ENCODE measurements at regions not wholly inside any gene's neighbourhood (a gene's known extent, or its start where the extent isn't known, plus 50 kb on each side); places are given as distances from the start of the nearest gene placed in this dataset.
"Not testable (repeated sequence)": the region's sequence is repeated elsewhere in the genome, so short reads cannot be mapped to it uniquely, and the experiment has no call there.

DNA sequence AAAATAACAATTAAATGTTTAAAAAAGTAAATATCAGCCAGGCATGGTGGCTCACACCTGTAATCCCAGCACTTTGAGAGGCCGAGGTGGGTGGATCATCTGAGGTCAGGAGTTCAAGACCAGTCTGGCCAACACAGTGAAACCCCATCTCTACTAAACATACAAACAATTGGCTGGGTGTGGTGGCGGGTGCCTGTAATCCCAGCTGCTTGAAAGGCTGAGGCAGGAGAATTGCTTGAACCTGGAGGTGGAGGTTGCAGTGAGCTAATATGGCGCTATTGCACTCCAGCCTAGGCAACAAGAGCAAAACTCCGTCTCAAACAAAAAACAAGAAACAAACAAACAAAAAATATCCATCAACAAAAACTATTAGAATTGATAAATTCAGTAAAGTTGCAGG, 77.5 kb downstream of the SNX5 start:
- H2BK5ac ChIP-seq (ENCODE audit: low read depth, low read length); H2AK5ac ChIP-seq (ENCODE audit: low read depth, low read length); H3K4me3 ChIP-seq (ENCODE audit: extremely low read depth in 1 of 4, insufficient read depth in 2 of 4, low read depth in 3 of 4, low read length in 4 of 4); H3K23ac ChIP-seq (ENCODE audit: insufficient read length); H4K8ac ChIP-seq (ENCODE audit: extremely low read depth, insufficient read depth, low read length); H3K9ac ChIP-seq (replicated peaks in 1 of 4; ENCODE audit: extremely low read depth in 1 of 4, low read depth in 3 of 4, low read length in 3 of 4); H2BK15ac ChIP-seq (ENCODE audit: low read length); H3K79me1 ChIP-seq (ENCODE audit: low read depth, low read length); H4K91ac ChIP-seq (replicated peaks; ENCODE audit: insufficient read length, low read length); H3K4ac ChIP-seq (replicated peaks; ENCODE audit: insufficient read length, low read depth, low read length); H3K14ac ChIP-seq (ENCODE audit: insufficient read length); H3K79me2 ChIP-seq (ENCODE audit: control insufficient read depth in 1 of 2, insufficient read depth in 2 of 2, low read length in 2 of 2); FAIRE-seq; H3K27me3 ChIP-seq (replicated peaks in 1 of 4; ENCODE audit: control insufficient read depth in 3 of 4, extremely low read depth in 1 of 4, insufficient read depth in 3 of 4, low read length in 3 of 4); CTCF ChIA-PET (ENCODE audit: partially characterized antibody); POLR2A ChIA-PET (ENCODE audit: partially characterized antibody); H3K4me2 ChIP-seq (ENCODE audit: insufficient read depth in 1 of 2, low read depth in 2 of 2, low read length in 2 of 2); H3K23me2 ChIP-seq (ENCODE audit: low read depth, low read length); H2BK120ac ChIP-seq (replicated peaks; ENCODE audit: low read depth, low read length); H3K27ac ChIP-seq (ENCODE audit: low read depth, low read length); H3K56ac ChIP-seq (replicated peaks; ENCODE audit: insufficient read length, low read depth, low read length); H2BK20ac ChIP-seq (ENCODE audit: low read length); H3K36me3 ChIP-seq (ENCODE audit: control insufficient read depth in 2 of 4, insufficient read depth in 4 of 4, low read length in 3 of 4); DNase-seq (ENCODE audit: low read depth in 1 of 2, low spot score in 2 of 2); H4K20me1 ChIP-seq (replicated peaks in 1 of 2; ENCODE audit: control insufficient read depth in 1 of 2, insufficient read depth in 2 of 2, low read length in 2 of 2); H2AFZ ChIP-seq (ENCODE audit: low read length); H4K5ac ChIP-seq (ENCODE audit: insufficient read length, low read depth, low read length); H3K18ac ChIP-seq (ENCODE audit: extremely low read depth, low read length); H2BK12ac ChIP-seq (ENCODE audit: low read depth, low read length): not testable (repeated sequence)
- H3K9me3 ChIP-seq (ENCODE audit: insufficient read depth in 2 of 2, low read depth in 1 of 2, low read length in 1 of 2), result peaks cover 15 to 17% of the 10 kb centered on the region in 2 experiments; a peak in 3 of 4 replicates
- 98% methylated on average over 4 of the region's 4 CpGs; no CpG with 5 or more reads in 1 of the 2 experiments for WGBS, 2 experiments (ENCODE audit: extremely low coverage in 1 of 2, insufficient coverage in 1 of 2, insufficient read length in 1 of 2, insufficient replicate concordance in 2 of 2, low coverage in 1 of 2, low lambda C conversion rate in 2 of 2, missing lambda C conversion rate in 1 of 2)
- H3K4me1 ChIP-seq (replicated peaks in 1 of 4; ENCODE audit: control insufficient read depth in 3 of 4, insufficient read depth in 4 of 4, low read length in 3 of 4), result peaks cover 2 to 12% (median 10%) of the 10 kb centered on the region in 4 experiments

Measured in H1 (cell line).